Activated CD4-positive, alpha-beta T cell treated with anti-CD3 and anti-CD28 coated beads, Interleukin-2, amount 10 ng/mL, durations not matched to agents 24 days and 14 days (primary cell): ENCODE measurements at regions not wholly inside any gene's neighbourhood (a gene's known extent, or its start where the extent isn't known, plus 50 kb on each side); places are given as distances from the start of the nearest gene placed in this dataset.
"Not testable (repeated sequence)": the region's sequence is repeated elsewhere in the genome, so short reads cannot be mapped to it uniquely, and the experiment has no call there.

Experiments
- DNase-seq: peaks from one replicate; pipeline ENCODE4 v3.0.0; 2022
- H3K27ac Mint-ChIP-seq: one replicate; pipeline ENCODE4 v1.8.0; 2022; ENCODE audit warnings: mild to moderate bottlenecking, mixed read lengths
- H3K27me3 Mint-ChIP-seq: one replicate; pipeline ENCODE4 v1.8.0; 2022; ENCODE audit warnings: mixed read lengths
- H3K36me3 Mint-ChIP-seq: one replicate; pipeline ENCODE4 v1.8.0; 2022; ENCODE audit warnings: low read depth, mild to moderate bottlenecking, mixed read lengths
- H3K4me1 Mint-ChIP-seq: one replicate; pipeline ENCODE4 v1.8.0; 2021; ENCODE audit warnings: mixed read lengths
- H3K4me3 Mint-ChIP-seq: one replicate; pipeline ENCODE4 v1.8.0; 2022; ENCODE audit warnings: mild to moderate bottlenecking, moderate library complexity, mixed read lengths
- H3K9me3 Mint-ChIP-seq: one replicate; pipeline ENCODE4 v1.8.0; 2021; ENCODE audit warnings: mixed read lengths
- intact Hi-C: fragments of 100-400 bp; cut with micrococcal nuclease; formaldehyde crosslinking; loops from one replicate; pipeline ENCODE4 v1.15.1; 2023

DNA sequence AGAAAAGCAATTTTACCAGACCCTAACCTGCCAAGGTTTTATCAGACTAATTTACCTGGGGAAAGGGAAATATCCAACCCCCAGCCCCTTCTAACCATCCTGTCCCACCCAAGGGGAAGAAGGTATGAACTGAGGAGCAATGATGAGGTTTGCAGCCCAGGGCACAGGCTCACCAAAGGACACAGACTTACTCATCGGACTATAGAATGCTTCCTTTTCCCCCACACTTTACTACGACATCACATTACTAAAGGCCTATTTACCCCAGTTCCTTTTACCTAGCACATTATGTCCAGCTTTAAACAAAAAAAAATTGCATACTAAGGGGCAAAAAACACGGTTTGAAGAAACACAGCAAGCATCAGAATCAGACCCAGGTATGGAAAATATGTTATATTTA is 94.1 kb upstream of the FST start:
- H3K27ac Mint-ChIP-seq: no peak overlapping the region
- H3K36me3 Mint-ChIP-seq: no peaks in the 10 kb centered on the region
- H3K27me3 Mint-ChIP-seq: peaks cover 1% of the 10 kb centered on the region
- no peak for DNase-seq
- intact Hi-C loops: no loop called here
- no peak overlapping the region for H3K4me3 Mint-ChIP-seq
- H3K4me1 Mint-ChIP-seq: no peaks in the 10 kb centered on the region
- no peaks in the 10 kb centered on the region for H3K9me3 Mint-ChIP-seq

DNA sequence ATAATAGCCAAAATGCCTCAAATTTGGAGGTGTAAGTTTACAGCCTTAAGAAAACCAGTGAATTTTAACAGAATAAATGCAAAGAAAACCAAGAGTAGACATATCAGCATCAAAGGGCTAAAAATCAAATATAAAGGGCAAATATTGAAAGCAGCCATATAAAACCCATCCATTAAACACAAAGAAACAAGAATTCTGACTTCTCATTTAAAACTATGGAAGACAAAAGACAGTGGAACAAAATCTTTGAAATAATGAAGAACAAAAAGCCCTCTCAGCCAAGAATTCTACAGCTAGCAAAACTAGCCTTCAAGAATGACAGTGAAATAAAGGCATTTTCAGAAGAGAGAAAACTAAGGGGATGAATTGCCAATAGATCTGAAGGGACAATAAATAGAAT is 91.3 kb upstream of the FST start:
- DNase-seq: no peak
- intact Hi-C loops: no loop called here
- H3K4me1 Mint-ChIP-seq: no peaks in the 10 kb centered on the region
- no peaks in the 10 kb centered on the region for H3K36me3 Mint-ChIP-seq
- H3K27ac Mint-ChIP-seq: no peak overlapping the region
- peaks cover 3% of the 10 kb centered on the region for H3K27me3 Mint-ChIP-seq
- no peaks in the 10 kb centered on the region for H3K9me3 Mint-ChIP-seq
- H3K4me3 Mint-ChIP-seq: no peak overlapping the region

DNA sequence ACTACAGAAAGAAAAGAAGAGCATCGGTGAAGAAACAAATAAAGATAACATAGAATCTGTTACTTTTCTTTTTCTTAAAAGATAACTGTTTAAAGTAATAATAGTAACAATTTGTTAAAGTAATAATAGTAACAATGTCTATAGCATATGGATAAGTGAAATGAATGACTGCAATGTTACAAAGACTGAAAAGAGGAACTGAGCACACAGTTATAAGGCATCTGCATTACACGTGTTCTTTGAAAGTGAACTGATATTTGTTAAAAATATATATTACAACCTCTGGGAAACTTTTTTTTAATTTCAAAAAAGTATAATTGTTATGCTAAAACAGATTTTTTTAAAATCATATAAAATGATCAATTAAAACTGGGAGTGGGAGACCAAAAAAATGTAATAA is 88.4 kb upstream of the FST start:
- intact Hi-C loops: no loop called here
- Mint-ChIP-seq H3K27me3 (peaks cover 3% of the 10 kb centered on the region), H3K36me3 (no peaks in the 10 kb centered on the region), H3K4me3 (no peak overlapping the region), H3K4me1 (no peaks in the 10 kb centered on the region), H3K9me3 (no peaks in the 10 kb centered on the region), H3K27ac (no peak overlapping the region)
- DNase-seq: no peak

DNA sequence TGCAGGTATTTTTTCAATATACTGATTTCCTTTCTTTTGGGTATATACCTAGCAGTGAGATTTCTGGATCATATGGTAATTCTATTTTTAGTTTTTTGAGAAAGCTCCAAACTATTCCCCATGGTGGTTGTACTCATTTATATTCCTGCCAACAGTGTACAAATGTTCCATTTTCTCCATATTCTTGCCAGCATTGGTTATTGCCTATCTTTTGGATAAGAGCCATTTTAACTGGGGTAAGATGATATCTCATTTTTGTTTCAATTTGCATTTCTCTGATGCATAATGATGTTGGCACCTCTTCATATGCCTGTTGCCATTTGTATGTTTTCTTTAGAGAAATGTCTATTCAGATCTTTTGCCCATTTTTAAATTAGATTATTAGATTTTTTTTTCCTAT is 85.6 kb upstream of the FST start:
- DNase-seq: no peak
- Mint-ChIP-seq H3K4me1 (no peaks in the 10 kb centered on the region), H3K9me3 (no peaks in the 10 kb centered on the region), H3K4me3 (no peak overlapping the region), H3K27me3 (peaks cover 5% of the 10 kb centered on the region), H3K36me3 (no peaks in the 10 kb centered on the region), H3K27ac (no peak overlapping the region)
- intact Hi-C loops: no loop called here

DNA sequence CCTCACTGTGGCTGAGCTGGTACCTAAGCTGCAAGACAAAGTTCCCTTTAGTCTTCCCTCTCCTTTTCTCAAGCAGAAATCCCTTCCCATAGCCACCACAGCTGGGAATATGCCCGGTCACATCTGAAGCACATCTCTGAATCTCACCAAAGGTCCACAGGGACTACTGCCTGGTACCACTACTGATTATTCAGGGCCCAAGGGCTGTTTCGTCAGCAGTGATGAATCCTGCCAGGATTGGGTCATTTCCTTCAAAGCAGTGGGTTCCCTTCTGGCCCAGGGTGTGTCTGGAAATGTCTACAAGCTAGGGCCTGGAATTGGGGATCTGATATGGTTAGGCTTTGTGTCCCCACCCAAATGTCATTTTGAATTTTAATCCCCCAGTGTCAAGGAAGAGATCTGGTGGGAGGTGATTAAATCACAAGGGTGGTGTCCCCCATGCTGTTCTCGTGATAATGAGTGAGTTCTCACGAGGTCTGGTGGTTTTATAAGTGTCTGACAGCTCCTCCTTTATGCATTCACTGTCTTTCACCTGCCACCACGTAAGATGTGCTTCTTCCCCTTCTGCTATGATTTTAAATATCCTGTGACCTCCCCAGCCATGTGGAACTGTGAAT is 83.2 kb upstream of the FST start:
- H3K4me3 Mint-ChIP-seq: no peak overlapping the region
- no peaks in the 10 kb centered on the region for H3K9me3 Mint-ChIP-seq
- H3K27ac Mint-ChIP-seq: no peak overlapping the region
- no peaks in the 10 kb centered on the region for H3K36me3 Mint-ChIP-seq
- peaks cover 3% of the 10 kb centered on the region for H3K27me3 Mint-ChIP-seq
- DNase-seq: no peak
- no peaks in the 10 kb centered on the region for H3K4me1 Mint-ChIP-seq
- intact Hi-C loops: no loop called here

DNA sequence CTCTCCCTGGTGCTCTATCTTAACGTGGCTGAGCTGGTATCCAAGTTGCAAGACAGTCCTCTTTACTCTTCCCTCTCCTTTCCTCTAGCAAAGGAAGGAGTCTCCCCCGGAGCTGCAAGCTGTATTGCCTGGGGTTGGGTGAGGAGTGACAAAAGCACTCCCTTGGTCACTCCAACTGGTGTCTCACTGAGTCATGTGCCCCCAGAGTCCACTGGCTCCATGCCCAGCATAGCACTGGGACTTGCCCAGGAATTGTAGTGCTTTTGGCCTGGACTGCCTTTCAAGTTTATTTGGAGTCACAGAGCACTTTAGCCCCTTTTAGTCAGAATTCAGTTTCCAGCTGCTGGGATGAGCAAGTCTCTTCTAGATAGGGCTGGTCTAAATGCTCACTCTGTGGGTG is 82.6 kb upstream of the FST start:
- Mint-ChIP-seq H3K27ac (no peak overlapping the region), H3K27me3 (peaks cover 3% of the 10 kb centered on the region), H3K9me3 (no peaks in the 10 kb centered on the region), H3K4me1 (no peaks in the 10 kb centered on the region), H3K4me3 (no peak overlapping the region), H3K36me3 (no peaks in the 10 kb centered on the region)
- intact Hi-C loops: no loop called here
- DNase-seq: no peak

DNA sequence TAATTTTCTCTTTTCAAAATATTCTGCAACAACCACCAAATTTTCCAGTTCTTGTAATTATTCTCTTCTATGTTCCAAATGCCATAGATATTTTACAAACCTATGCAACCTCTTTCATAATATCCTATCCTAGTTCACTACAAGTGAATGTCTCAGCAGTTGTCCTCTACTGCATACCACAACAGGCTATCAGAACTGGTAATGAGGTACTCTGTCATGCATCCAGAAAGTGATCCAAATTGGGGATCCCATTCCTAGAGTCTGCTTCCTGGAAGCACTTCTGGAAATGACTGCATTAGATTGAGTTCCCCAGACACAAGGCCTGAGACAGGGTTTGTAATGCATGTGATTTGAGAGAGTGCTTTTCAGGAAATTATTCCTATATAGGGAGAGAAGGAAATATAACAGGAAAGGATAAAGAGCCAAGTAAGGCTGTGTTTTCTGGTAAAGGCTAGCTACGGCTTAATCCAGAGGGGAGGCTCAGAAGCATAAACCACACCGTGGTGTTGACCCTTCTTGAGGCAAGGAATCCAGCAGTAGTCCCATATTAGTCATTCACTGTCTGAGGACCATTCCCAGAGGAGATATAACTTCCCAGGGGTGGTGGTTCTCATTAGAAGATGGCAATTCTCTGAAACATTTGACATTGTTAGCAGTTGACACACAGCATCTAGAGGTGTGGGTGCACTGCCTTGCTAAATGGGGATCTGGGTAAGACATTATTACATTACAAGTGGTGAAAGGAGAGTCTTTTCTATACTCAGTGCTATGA is 80.3 kb upstream of the FST start:
- Mint-ChIP-seq H3K9me3 (no peaks in the 10 kb centered on the region), H3K4me1 (no peaks in the 10 kb centered on the region), H3K27me3 (peaks cover 3% of the 10 kb centered on the region), H3K4me3 (no peak overlapping the region), H3K36me3 (no peaks in the 10 kb centered on the region), H3K27ac (no peak overlapping the region)
- intact Hi-C loops: no loop called here
- DNase-seq: no peak

DNA sequence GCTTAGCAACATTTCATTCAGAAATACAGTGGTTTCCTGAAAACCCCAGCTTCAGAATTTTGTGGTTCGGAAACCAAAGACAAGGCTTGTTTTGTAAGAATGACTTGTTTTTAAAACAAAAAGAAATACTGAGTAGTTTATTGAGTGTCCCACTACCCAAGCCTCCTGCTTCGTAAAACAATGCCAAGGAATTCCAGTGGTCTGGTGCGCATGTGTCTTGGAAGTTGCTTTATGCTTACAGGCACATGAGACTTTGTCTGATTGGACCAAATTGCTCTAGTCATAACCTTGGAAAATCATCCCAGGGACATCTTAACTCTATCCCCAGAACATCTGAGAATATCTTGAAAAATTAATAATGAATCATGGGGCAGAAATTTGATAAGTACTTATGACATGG is 77.1 kb upstream of the FST start:
- H3K27ac Mint-ChIP-seq: no peak overlapping the region
- peaks cover under 1% of the 10 kb centered on the region for H3K27me3 Mint-ChIP-seq
- no peak overlapping the region for H3K4me3 Mint-ChIP-seq
- intact Hi-C loops: no loop called here
- H3K9me3 Mint-ChIP-seq: no peaks in the 10 kb centered on the region
- H3K36me3 Mint-ChIP-seq: no peaks in the 10 kb centered on the region
- H3K4me1 Mint-ChIP-seq: no peaks in the 10 kb centered on the region
- no peak for DNase-seq

DNA sequence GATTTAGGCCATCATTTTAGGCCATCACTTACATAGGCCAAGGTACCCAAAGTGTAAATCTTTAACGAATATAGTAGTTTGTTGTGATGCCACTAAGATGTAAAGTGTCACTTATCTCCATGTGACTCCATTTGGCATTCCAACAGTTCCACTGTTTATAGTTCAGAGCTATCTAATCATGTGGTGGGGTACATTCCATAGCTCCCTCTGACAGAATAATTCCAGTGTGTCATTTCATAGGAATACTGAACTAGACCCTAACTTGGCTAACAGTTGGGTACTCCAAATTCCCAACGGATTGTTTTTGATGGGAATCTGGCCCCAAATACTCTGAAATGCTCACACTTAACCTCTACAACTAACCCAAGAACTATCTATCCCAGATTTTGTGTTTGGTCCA is 76.7 kb upstream of the FST start:
- no peak for DNase-seq
- peaks cover 2% of the 10 kb centered on the region for H3K27me3 Mint-ChIP-seq
- H3K4me1 Mint-ChIP-seq: no peaks in the 10 kb centered on the region
- H3K4me3 Mint-ChIP-seq: no peak overlapping the region
- H3K9me3 Mint-ChIP-seq: no peaks in the 10 kb centered on the region
- intact Hi-C loops: no loop called here
- no peaks in the 10 kb centered on the region for H3K36me3 Mint-ChIP-seq
- no peak overlapping the region for H3K27ac Mint-ChIP-seq

DNA sequence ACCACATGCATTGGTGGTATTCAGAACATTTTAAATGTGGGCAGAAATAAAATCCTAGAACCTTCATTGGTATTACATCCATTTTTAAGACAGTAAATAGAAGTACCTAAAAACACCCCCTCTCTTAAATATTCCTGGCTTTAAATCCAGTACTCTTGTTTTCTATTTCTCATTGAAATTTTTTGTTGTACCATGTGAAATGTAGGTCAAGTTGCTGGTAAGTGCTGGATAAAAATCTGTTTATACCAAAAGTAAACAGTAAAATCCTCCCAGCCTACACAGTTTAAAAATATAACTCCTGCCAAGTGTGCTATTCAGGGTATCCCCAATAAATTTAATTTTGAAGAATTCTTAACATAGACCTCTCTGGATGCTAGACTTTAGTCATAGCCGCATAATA is 75.0 kb upstream of the FST start:
- DNase-seq: no peak
- Mint-ChIP-seq H3K4me1 (no peaks in the 10 kb centered on the region), H3K27ac (no peak overlapping the region), H3K36me3 (no peaks in the 10 kb centered on the region), H3K9me3 (no peaks in the 10 kb centered on the region), H3K4me3 (no peak overlapping the region), H3K27me3 (peaks cover 2% of the 10 kb centered on the region)
- intact Hi-C loops: no loop called here

DNA sequence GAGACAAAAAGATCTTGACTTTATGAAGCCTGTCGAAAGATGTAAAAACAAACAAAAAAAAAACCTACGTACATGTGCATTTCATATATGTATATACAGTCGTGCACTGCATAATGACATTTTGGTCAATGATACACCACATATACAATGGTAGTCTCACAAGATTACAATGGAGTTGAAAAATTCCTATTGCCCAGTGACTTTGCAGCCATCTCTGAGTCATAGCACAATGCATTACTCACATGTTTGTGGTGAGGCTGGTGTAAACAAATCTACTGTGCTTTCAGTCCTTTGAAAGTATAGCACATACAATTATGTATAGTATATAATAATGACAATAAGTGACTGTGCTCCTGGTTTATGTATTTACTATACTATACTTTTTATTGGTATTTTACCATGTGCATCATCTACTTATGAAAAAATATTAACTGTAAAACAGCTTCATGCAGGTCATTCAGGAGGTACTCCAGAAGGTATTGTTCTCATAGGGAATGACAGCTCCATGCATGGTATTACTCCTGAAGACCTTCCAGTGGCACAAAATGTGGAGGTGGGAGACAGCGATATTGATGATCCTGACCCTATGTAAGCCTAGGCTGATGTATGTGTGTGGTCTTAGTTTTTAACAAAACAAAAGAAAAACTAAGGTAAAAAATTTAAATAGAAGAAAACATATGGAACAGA is 73.7 kb upstream of the FST start:
- Mint-ChIP-seq H3K27me3 (peaks cover 2% of the 10 kb centered on the region), H3K4me3 (no peak overlapping the region), H3K27ac (no peak overlapping the region), H3K9me3 (no peaks in the 10 kb centered on the region), H3K36me3 (no peaks in the 10 kb centered on the region), H3K4me1 (peaks cover 7% of the 10 kb centered on the region)
- intact Hi-C loops: no loop called here
- DNase-seq: no peak

DNA sequence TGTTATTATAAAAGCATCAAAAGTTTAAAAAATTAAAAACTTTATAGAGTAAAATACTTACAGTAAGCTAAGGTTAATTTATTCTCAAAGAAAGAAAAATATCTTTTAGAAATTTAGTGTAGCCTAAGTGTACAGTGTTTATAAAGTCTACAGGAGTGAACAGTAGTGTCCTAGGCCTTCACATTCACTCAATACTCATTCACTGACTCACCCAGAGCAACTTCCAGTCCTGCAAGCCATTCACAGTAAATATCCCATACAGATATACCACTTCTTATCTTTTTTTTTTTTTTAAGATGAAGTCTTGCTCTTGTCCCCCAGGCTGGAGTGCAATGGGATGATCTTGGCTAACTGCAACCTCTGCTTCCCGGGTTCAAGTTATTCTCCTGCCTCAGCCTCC is 73.1 kb upstream of the FST start:
- H3K9me3 Mint-ChIP-seq: no peaks in the 10 kb centered on the region
- peaks cover 9% of the 10 kb centered on the region for H3K4me1 Mint-ChIP-seq
- no peak overlapping the region for H3K27ac Mint-ChIP-seq
- intact Hi-C loops: no loop called here
- DNase-seq: no peak
- peaks cover 2% of the 10 kb centered on the region for H3K27me3 Mint-ChIP-seq
- H3K4me3 Mint-ChIP-seq: no peak overlapping the region
- H3K36me3 Mint-ChIP-seq: no peaks in the 10 kb centered on the region

DNA sequence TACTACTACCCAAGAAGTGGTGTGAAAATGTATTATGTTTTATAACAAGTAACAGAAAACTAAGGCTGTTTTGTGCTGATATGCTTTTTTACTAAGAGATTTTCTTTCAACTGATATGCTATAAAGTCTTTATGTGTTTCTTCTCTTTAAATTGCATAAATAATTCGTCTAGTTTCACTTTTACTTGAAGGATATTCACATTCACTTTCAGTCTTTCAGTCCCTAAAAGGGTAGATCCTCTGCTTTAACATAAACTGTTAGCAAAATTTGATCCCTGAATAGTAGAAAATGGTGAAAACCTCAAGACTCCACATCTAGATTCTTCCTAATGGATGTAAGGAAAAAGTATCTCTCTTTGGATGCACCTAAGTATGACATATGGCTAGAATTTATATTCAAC is 69.0 kb upstream of the FST start:
- intact Hi-C loops: no loop called here
- H3K9me3 Mint-ChIP-seq: no peaks in the 10 kb centered on the region
- no peak overlapping the region for H3K27ac Mint-ChIP-seq
- H3K4me3 Mint-ChIP-seq: no peak overlapping the region
- H3K4me1 Mint-ChIP-seq: peaks cover 9% of the 10 kb centered on the region
- H3K36me3 Mint-ChIP-seq: no peaks in the 10 kb centered on the region
- DNase-seq: no peak
- H3K27me3 Mint-ChIP-seq: peaks cover 2% of the 10 kb centered on the region

DNA sequence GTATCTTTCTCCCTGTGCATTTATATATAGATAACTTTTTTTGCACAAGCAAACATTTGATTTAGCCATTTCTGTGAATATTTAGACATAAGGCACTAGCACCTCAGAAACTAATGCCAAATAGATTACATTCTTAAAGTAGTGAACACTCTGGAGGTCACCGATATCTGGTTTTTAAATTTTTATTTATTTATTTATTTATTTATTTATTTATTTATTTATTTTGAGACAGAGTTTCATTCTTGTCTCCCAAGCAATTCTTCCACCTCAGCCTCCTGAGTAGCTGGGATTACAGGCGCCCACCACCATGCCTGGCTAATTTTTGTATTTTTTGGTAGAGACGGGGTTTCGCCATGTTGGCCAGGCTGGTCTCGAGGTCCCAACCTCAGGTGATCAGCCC is 67.9 kb upstream of the FST start:
- H3K4me1 Mint-ChIP-seq, H3K27ac Mint-ChIP-seq, H3K9me3 Mint-ChIP-seq, H3K36me3 Mint-ChIP-seq, H3K27me3 Mint-ChIP-seq, intact Hi-C loops, H3K4me3 Mint-ChIP-seq, DNase-seq: not testable (repeated sequence)
